SK-N-MC (cell line): ENCODE measurements at regions not wholly inside any gene's neighbourhood (a gene's known extent, or its start where the extent isn't known, plus 50 kb on each side); places are given as distances from the start of the nearest gene placed in this dataset.
"Not testable (repeated sequence)": the region's sequence is repeated elsewhere in the genome, so short reads cannot be mapped to it uniquely, and the experiment has no call there.

ENCODE experiments used
- DNase-seq: peaks from one replicate; pipeline ENCODE4 v3.0.0-alpha.2; 2011; ENCODE audit warnings: low read depth, low spot score
- H3K27ac ChIP-seq: fragments of 200-600 bp; sonication (generic); 2 replicates; pipeline ENCODE4 v1.5.1; 2016; ENCODE audit warnings: mixed run types
- H3K36me3 ChIP-seq: fragments of 200-600 bp; sonication (generic); 2 replicates; pipeline ENCODE4 v1.6.1; 2017; ENCODE audit warnings: antibody characterized with exemption, low read length, mixed read lengths; ENCODE audit not compliant: insufficient read depth
- H3K4me3 ChIP-seq: fragments of 200-600 bp; sonication (generic); 2 replicates; pipeline ENCODE4 v1.5.1; 2016
- H3K9ac ChIP-seq: fragments of 200-600 bp; sonication (generic); 2 replicates; pipeline ENCODE4 v1.8.0; 2017; ENCODE audit warnings: mixed run types, mixed read lengths; ENCODE audit not compliant: insufficient read length
- H3K9me3 ChIP-seq: fragments of 200-600 bp; sonication (generic); 2 replicates; pipeline ENCODE4 v1.6.1; 2017; ENCODE audit warnings: low read depth, mild to moderate bottlenecking, antibody characterized with exemption, low read length, moderate library complexity, mixed read lengths
- EZH2 ChIP-seq: fragments of 200-600 bp; sonication (generic); IDR thresholded peaks from one replicate; pipeline ENCODE4 v1.6.1; 2017; ENCODE audit warnings: antibody characterized with exemption
- FOXP2 ChIP-seq: optimal IDR thresholded peaks from 2 replicates; pipeline ENCODE3; 2011; ENCODE audit warnings: mild to moderate bottlenecking, moderate library complexity; ENCODE audit not compliant: insufficient read depth; ENCODE audit errors: extremely low read length, control extremely low read depth
- POLR2AphosphoS5 ChIP-seq: IDR thresholded peaks from 2 replicates; pipeline ENCODE4 v1.6.1; 2012; ENCODE audit warnings: mild to moderate bottlenecking, low read depth, low read length, borderline replicate concordance

GRCh38 chr7:110281362-110281761, 809.6 kb upstream of the LRRN3 start:
- H3K9ac ChIP-seq: no peak overlapping the region
- no peaks in the 10 kb centered on the region for H3K36me3 ChIP-seq
- no peak overlapping the region for H3K27ac ChIP-seq
- TF ChIP-seq EZH2: no peak
- no peak for TF ChIP-seq POLR2AphosphoS5
- TF ChIP-seq FOXP2: no peak
- no peaks in the 10 kb centered on the region for H3K9me3 ChIP-seq
- DNase-seq: no peak
- no peak overlapping the region for H3K4me3 ChIP-seq

GRCh38 chr7:110283056-110283455, 807.9 kb upstream of the LRRN3 start:
- Histone ChIP-seq H3K36me3 (no peaks in the 10 kb centered on the region), H3K9me3 (no peaks in the 10 kb centered on the region), H3K9ac (no peak overlapping the region), H3K4me3 (no peak overlapping the region), H3K27ac (no peak overlapping the region)
- TF ChIP-seq POLR2AphosphoS5 (no peak), FOXP2 (no peak), EZH2 (no peak)
- DNase-seq: no peak

GRCh38 chr7:110291430-110291829, 799.5 kb upstream of the LRRN3 start:
- H3K9ac ChIP-seq: no peak overlapping the region
- H3K27ac ChIP-seq: no peak overlapping the region
- H3K4me3 ChIP-seq: no peak overlapping the region
- no peak for DNase-seq
- TF ChIP-seq FOXP2 (no peak), EZH2 (no peak), POLR2AphosphoS5 (no peak)
- no peaks in the 10 kb centered on the region for H3K9me3 ChIP-seq
- no peaks in the 10 kb centered on the region for H3K36me3 ChIP-seq

GRCh38 chr7:110296321-110296720, 794.6 kb upstream of the LRRN3 start:
- Histone ChIP-seq H3K36me3 (no peaks in the 10 kb centered on the region), H3K9ac (no peak overlapping the region), H3K27ac (no peak overlapping the region), H3K9me3 (no peaks in the 10 kb centered on the region), H3K4me3 (no peak overlapping the region)
- no peak for DNase-seq
- TF ChIP-seq FOXP2 (no peak), POLR2AphosphoS5 (no peak), EZH2 (no peak)

GRCh38 chr7:110307776-110308175, 783.2 kb upstream of the LRRN3 start:
- Histone ChIP-seq H3K36me3 (no peaks in the 10 kb centered on the region), H3K27ac (no peak overlapping the region), H3K9ac (no peak overlapping the region), H3K9me3 (no peaks in the 10 kb centered on the region), H3K4me3 (no peak overlapping the region)
- no peak for DNase-seq
- TF ChIP-seq EZH2 (no peak), POLR2AphosphoS5 (no peak), FOXP2 (no peak)

- Histone ChIP-seq H3K9me3 (no peaks in the 10 kb centered on the region), H3K27ac (no peak overlapping the region), H3K9ac (no peak overlapping the region), H3K36me3 (no peaks in the 10 kb centered on the region), H3K4me3 (no peak overlapping the region)
- no peak for DNase-seq
- TF ChIP-seq EZH2 (no peak), POLR2AphosphoS5 (no peak), FOXP2 (no peak)
These were observed 782.1 kb upstream of the LRRN3 start for GRCh38 chr7:110308791-110309190.

- H3K4me3 ChIP-seq: no peak overlapping the region
- H3K36me3 ChIP-seq: no peaks in the 10 kb centered on the region
- H3K9ac ChIP-seq: no peak overlapping the region
- no peak for TF ChIP-seq FOXP2
- no peak for TF ChIP-seq EZH2
- no peak for TF ChIP-seq POLR2AphosphoS5
- DNase-seq: no peak
- no peak overlapping the region for H3K27ac ChIP-seq
- H3K9me3 ChIP-seq: no peaks in the 10 kb centered on the region
These were observed 781.0 kb upstream of the LRRN3 start for GRCh38 chr7:110309941-110310340.

GRCh38 chr7:110311556-110311955, 779.4 kb upstream of the LRRN3 start:
- no peak overlapping the region for H3K4me3 ChIP-seq
- DNase-seq: no peak
- no peak overlapping the region for H3K27ac ChIP-seq
- H3K9me3 ChIP-seq: no peaks in the 10 kb centered on the region
- H3K36me3 ChIP-seq: no peaks in the 10 kb centered on the region
- TF ChIP-seq POLR2AphosphoS5 (no peak), EZH2 (no peak), FOXP2 (no peak)
- no peak overlapping the region for H3K9ac ChIP-seq

GRCh38 chr7:110317541-110318265, 773.2 kb upstream of the LRRN3 start:
- Histone ChIP-seq H3K36me3 (no peaks in the 10 kb centered on the region), H3K9me3 (no peaks in the 10 kb centered on the region), H3K4me3 (no peak overlapping the region), H3K9ac (no peak overlapping the region), H3K27ac (no peak overlapping the region)
- TF ChIP-seq EZH2 (no peak), FOXP2 (no peak), POLR2AphosphoS5 (no peak)
- no peak for DNase-seq

GRCh38 chr7:110320285-110320684, 770.6 kb upstream of the LRRN3 start:
- not testable (repeated sequence) for H3K4me3 ChIP-seq, H3K9me3 ChIP-seq

More at GRCh38 chr7:110320285-110320684, 770.6 kb upstream of the LRRN3 start:
- not testable (repeated sequence) for H3K36me3 ChIP-seq, H3K9ac ChIP-seq, DNase-seq, H3K27ac ChIP-seq
